HUES64 (cell line): ENCODE measurements at regions not wholly inside any gene's neighbourhood (a gene's known extent, or its start where the extent isn't known, plus 50 kb on each side); places are given as distances from the start of the nearest gene placed in this dataset.
"Not testable (repeated sequence)": the region's sequence is repeated elsewhere in the genome, so short reads cannot be mapped to it uniquely, and the experiment has no call there.

Experiments
- H3K27ac ChIP-seq: 2 replicates; pipeline ENCODE4 v1.7.0; 2013; ENCODE audit warnings: low read depth, low read length, inconsistent platforms
- H3K27me3 ChIP-seq: 2 replicates; pipeline ENCODE4 v1.6.1; 2013; ENCODE audit warnings: mild to moderate bottlenecking, low read length; ENCODE audit not compliant: insufficient read depth
- H3K36me3 ChIP-seq: 2 replicates; pipeline ENCODE4 v1.6.1; 2013; ENCODE audit warnings: mild to moderate bottlenecking, low read length; ENCODE audit not compliant: insufficient read depth
- H3K4me1 ChIP-seq: 2 replicates; pipeline ENCODE4 v1.6.1; 2013; ENCODE audit warnings: mild to moderate bottlenecking, low read length, moderate library complexity; ENCODE audit not compliant: insufficient read depth
- H3K4me3 ChIP-seq: 2 replicates; pipeline ENCODE4 v1.5.1; 2013; ENCODE audit warnings: mild to moderate bottlenecking, low read length, moderate library complexity
- H3K9ac ChIP-seq: 2 replicates; pipeline ENCODE4 v1.6.1; 2013; ENCODE audit warnings: mild to moderate bottlenecking, low read depth, low read length
- H3K9me3 ChIP-seq: 2 replicates; pipeline ENCODE4 v1.6.1; 2013; ENCODE audit warnings: low read depth, low read length; ENCODE audit not compliant: insufficient read depth
- WGBS: fragments of 150-250, 120-280 bp; methylation state at CpG from one replicate; pipeline ENCODE4 v1.1.7; 2013; ENCODE audit warnings: missing lambda C conversion rate; 5-methylcytosine and 5-hydroxymethylcytosine counted together

GRCh38 chr21:36265431-36265830 is 54.6 kb upstream of the MORC3 start:
- 93% methylated on average over 9 of the region's 9 CpGs for WGBS
- H3K9ac ChIP-seq, result no peak overlapping the region
- no peaks in the 10 kb centered on the region for H3K4me1 ChIP-seq

GRCh38 chr21:36267828-36268227 is 52.2 kb upstream of the MORC3 start:
- H3K9ac ChIP-seq, H3K27me3 ChIP-seq, H3K27ac ChIP-seq, H3K4me3 ChIP-seq, H3K4me1 ChIP-seq, H3K9me3 ChIP-seq, H3K36me3 ChIP-seq: not testable (repeated sequence)
- WGBS, result 85% methylated on average over 6 of the region's 6 CpGs

More at GRCh38 chr21:36265431-36265830, 54.6 kb upstream of the MORC3 start:
- Histone ChIP-seq H3K4me3 (no peak overlapping the region), H3K27me3 (no peaks in the 10 kb centered on the region), H3K36me3 (0 out of 2 replicates have a peak, but pooled peaks cover 2% of the 10 kb centered on the region), H3K27ac (no peak overlapping the region), H3K9me3 (no peaks in the 10 kb centered on the region)

GRCh38 chr21:36268264-36268663 is 51.7 kb upstream of the MORC3 start:
- H3K36me3 ChIP-seq, H3K4me1 ChIP-seq, H3K9me3 ChIP-seq, H3K9ac ChIP-seq, H3K27me3 ChIP-seq, H3K4me3 ChIP-seq, H3K27ac ChIP-seq: not testable (repeated sequence)
- 96% methylated on average over 3 of the region's 4 CpGs for WGBS
